Keratinocyte (primary cell): ENCODE measurements at regions not wholly inside any gene's neighbourhood (a gene's known extent, or its start where the extent isn't known, plus 50 kb on each side); places are given as distances from the start of the nearest gene placed in this dataset.

ENCODE experiments used
- DNase-seq: peaks from one replicate; pipeline ENCODE4 v3.0.0-alpha.2; 2011; ENCODE audit warnings: low read depth, missing footprints, low spot score
- FAIRE-seq: peaks from 2 replicates; lab custom pipeline; 2011; peaks lifted over from hg19 to GRCh38; lab: Jason Lieb, UNC
- H2AFZ ChIP-seq: 2 replicates; pipeline ENCODE4 v1.6.0; 2012; ENCODE audit warnings: low read length, control low read depth, inconsistent platforms; ENCODE audit not compliant: control insufficient read depth
- H3K27ac ChIP-seq: 2 replicates; pipeline ENCODE4 v1.5.1; 2011; ENCODE audit warnings: low read length; ENCODE audit not compliant: control insufficient read depth, insufficient read depth
- H3K27me3 ChIP-seq: 3 replicates; pipeline ENCODE4 v1.6.0; 2011; ENCODE audit warnings: low read length; ENCODE audit not compliant: control insufficient read depth, insufficient read depth; ENCODE audit errors: extremely low read depth
- H3K36me3 ChIP-seq, 2 experiments: 2 replicates in 1 of 2; 3 replicates in 1 of 2; pipeline ENCODE4 v1.5.1; 2011; ENCODE audit warnings: low read length in 2 of 2, mild to moderate bottlenecking in 1 of 2; ENCODE audit not compliant: control insufficient read depth in 2 of 2, insufficient read depth in 2 of 2; ENCODE audit errors: extremely low read depth in 1 of 2
- H3K4me1 ChIP-seq: 3 replicates; pipeline ENCODE4 v1.5.1; 2011; ENCODE audit warnings: low read length; ENCODE audit not compliant: control insufficient read depth, insufficient read depth; ENCODE audit errors: extremely low read depth
- H3K4me2 ChIP-seq: 3 replicates; pipeline ENCODE4 v1.6.0; 2011; ENCODE audit warnings: low read depth, low read length; ENCODE audit not compliant: control insufficient read depth, insufficient read depth; ENCODE audit errors: extremely low read depth
- H3K4me3 ChIP-seq, 3 experiments: fragments of 200-600 bp in 1 of 3; sonication (generic) in 1 of 3; 2 replicates in 2 of 3; 3 replicates in 1 of 3; pipeline ENCODE4 v1.5.1; 2011 to 2016; ENCODE audit warnings: low read length in 3 of 3, mild to moderate bottlenecking in 3 of 3, control low read depth in 2 of 3, inconsistent platforms in 1 of 3, low read depth in 1 of 3, mixed read lengths in 1 of 3, mixed run types in 1 of 3, moderate library complexity in 1 of 3; ENCODE audit not compliant: control insufficient read depth in 2 of 3, insufficient read depth in 2 of 3; ENCODE audit errors: extremely low read depth in 1 of 3
- H3K79me2 ChIP-seq: 2 replicates; pipeline ENCODE4 v1.6.0; 2012; ENCODE audit warnings: low read length; ENCODE audit not compliant: control insufficient read depth, insufficient read depth
- H3K9ac ChIP-seq: 3 replicates; pipeline ENCODE4 v1.6.0; 2011; ENCODE audit warnings: low read length; ENCODE audit not compliant: control insufficient read depth, insufficient read depth; ENCODE audit errors: extremely low read depth
- H3K9me1 ChIP-seq: 3 replicates; pipeline ENCODE4 v1.6.0; 2011; ENCODE audit warnings: low read length; ENCODE audit not compliant: control insufficient read depth, insufficient read depth; ENCODE audit errors: extremely low read depth
- H3K9me3 ChIP-seq: 2 replicates; pipeline ENCODE4 v1.5.1; 2012; ENCODE audit warnings: low read depth, low read length; ENCODE audit not compliant: control insufficient read depth
- H4K20me1 ChIP-seq: 3 replicates; pipeline ENCODE4 v1.6.0; 2011; ENCODE audit warnings: low read length; ENCODE audit not compliant: control insufficient read depth, insufficient read depth; ENCODE audit errors: extremely low read depth
- CTCF ChIP-seq, 3 experiments: IDR thresholded peaks in 1 of 3; conservative IDR thresholded peaks in 1 of 3; optimal IDR thresholded peaks in 1 of 3; 2 replicates in 2 of 3; 3 replicates in 1 of 3; pipeline versions ENCODE3 to v1.5.1; 2011; ENCODE audit warnings: low read length in 3 of 3, mild to moderate bottlenecking in 3 of 3, moderate library complexity in 2 of 3, control low read depth in 1 of 3, inconsistent platforms in 1 of 3; ENCODE audit not compliant: insufficient read depth in 2 of 3; ENCODE audit errors: extremely low read depth in 1 of 3
- EZH2 ChIP-seq: IDR thresholded peaks from one replicate; pipeline ENCODE4 v1.6.1; 2012; ENCODE audit warnings: inconsistent platforms, mild to moderate bottlenecking, low read length, moderate library complexity
- dilution Hi-C: fragments of 300-500 bp; cut with MboI; formaldehyde crosslinking; loops from one replicate; pipeline ENCODE4 v1.7.0; 2020; ENCODE audit warnings: low sequenced_read_pairs; ENCODE audit not compliant: extremely low pct_ligation_motif_present

- dilution Hi-C loops: no loop called here
- Histone ChIP-seq H3K9me1 (no peaks in the 10 kb centered on the region), H3K27ac (no peak overlapping the region), H2AFZ (no peak overlapping the region), H3K9me3 (no peaks in the 10 kb centered on the region), H3K4me1 (no peaks in the 10 kb centered on the region), H4K20me1 (no peaks in the 10 kb centered on the region), H3K9ac (no peak overlapping the region), H3K79me2 (no peaks in the 10 kb centered on the region), H3K27me3 (no peaks in the 10 kb centered on the region), H3K36me3 (no peaks in the 10 kb centered on the region), H3K4me3 (no peak overlapping the region), H3K4me2 (no peak overlapping the region)
- no peak for FAIRE-seq
- TF ChIP-seq EZH2 (no peak), CTCF (optimal IDR thresholded peaks at IDR 0.05 in 1 of 3, IDR thresholded peaks at IDR 0.05 in 1 of 3, conservative IDR thresholded peaks at IDR 0.05 in 1 of 3; ENCODE audit: extremely low read depth in 1 of 3, insufficient read depth in 2 of 3, low read length in 3 of 3) (no peak)
- no peak for DNase-seq
These were observed 263.5 kb downstream of the CENPW start for GRCh38 chr6:126603410-126603809.

GRCh38 chr6:126605089-126605488 lies 265.2 kb downstream of the CENPW start:
- no peaks in the 10 kb centered on the region for H3K79me2 ChIP-seq
- H3K4me3 ChIP-seq: no peak overlapping the region
- H2AFZ ChIP-seq: no peak overlapping the region
- no peaks in the 10 kb centered on the region for H4K20me1 ChIP-seq
- no peak for FAIRE-seq
- dilution Hi-C loops: no loop called here
- no peaks in the 10 kb centered on the region for H3K4me1 ChIP-seq
- H3K36me3 ChIP-seq: no peaks in the 10 kb centered on the region
- no peaks in the 10 kb centered on the region for H3K27me3 ChIP-seq
- no peak overlapping the region for H3K27ac ChIP-seq
- DNase-seq: no peak
- TF ChIP-seq CTCF (optimal IDR thresholded peaks at IDR 0.05 in 1 of 3, IDR thresholded peaks at IDR 0.05 in 1 of 3, conservative IDR thresholded peaks at IDR 0.05 in 1 of 3; ENCODE audit: extremely low read depth in 1 of 3, insufficient read depth in 2 of 3, low read length in 3 of 3): no peak
- no peak for TF ChIP-seq EZH2
- no peaks in the 10 kb centered on the region for H3K9me3 ChIP-seq
- no peaks in the 10 kb centered on the region for H3K9me1 ChIP-seq
- H3K4me2 ChIP-seq: no peak overlapping the region
- H3K9ac ChIP-seq: no peak overlapping the region
